ENCODE measurements at regions not wholly inside any gene's neighbourhood (a gene's known extent, or its start where the extent isn't known, plus 50 kb on each side); places are given as distances from the start of the nearest gene placed in this dataset.

DNA sequence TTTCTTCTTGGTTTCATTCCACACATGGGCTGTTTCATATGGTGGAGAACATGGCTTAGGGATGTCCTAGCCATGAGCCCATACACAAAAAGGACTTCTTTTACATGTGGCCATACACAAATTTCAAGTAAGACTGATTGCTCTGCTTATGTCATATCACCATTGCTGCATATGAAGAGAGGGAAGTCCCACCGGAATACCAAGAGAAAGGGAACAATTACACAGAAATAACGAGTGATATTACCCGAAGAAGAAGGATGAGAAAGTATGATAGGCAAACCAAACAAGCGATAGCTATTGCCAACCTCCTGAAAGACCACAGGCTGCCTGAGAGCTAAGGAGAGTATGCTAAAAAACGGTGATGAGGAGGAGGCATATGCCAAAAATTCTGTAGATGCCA is 70.5 kb upstream of the TNFRSF21 start (continued):
- TF ChIP-seq, protein P1, sequence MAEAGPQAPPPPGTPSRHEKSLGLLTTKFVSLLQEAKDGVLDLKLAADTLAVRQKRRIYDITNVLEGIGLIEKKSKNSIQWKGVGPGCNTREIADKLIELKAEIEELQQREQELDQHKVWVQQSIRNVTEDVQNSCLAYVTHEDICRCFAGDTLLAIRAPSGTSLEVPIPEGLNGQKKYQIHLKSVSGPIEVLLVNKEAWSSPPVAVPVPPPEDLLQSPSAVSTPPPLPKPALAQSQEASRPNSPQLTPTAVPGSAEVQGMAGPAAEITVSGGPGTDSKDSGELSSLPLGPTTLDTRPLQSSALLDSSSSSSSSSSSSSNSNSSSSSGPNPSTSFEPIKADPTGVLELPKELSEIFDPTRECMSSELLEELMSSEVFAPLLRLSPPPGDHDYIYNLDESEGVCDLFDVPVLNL (IDR thresholded peaks at IDR 0.05; ENCODE audit: low read depth, low read length) = no peak
- TF ChIP-seq TCF3 (IDR thresholded peaks at IDR 0.05; ENCODE audit: borderline replicate concordance, insufficient read depth, low read depth, low read length) (no peak), RFX5 (IDR thresholded peaks at IDR 0.05; ENCODE audit: low read depth, low read length) (no peak), CBFB (IDR thresholded peaks at IDR 0.05; ENCODE audit: low read depth) (no peak), RCOR1 (conservative IDR thresholded peaks at IDR 0.05; ENCODE audit: low read depth, low read length) (no peak)
- TF ChIP-seq, protein P2, sequence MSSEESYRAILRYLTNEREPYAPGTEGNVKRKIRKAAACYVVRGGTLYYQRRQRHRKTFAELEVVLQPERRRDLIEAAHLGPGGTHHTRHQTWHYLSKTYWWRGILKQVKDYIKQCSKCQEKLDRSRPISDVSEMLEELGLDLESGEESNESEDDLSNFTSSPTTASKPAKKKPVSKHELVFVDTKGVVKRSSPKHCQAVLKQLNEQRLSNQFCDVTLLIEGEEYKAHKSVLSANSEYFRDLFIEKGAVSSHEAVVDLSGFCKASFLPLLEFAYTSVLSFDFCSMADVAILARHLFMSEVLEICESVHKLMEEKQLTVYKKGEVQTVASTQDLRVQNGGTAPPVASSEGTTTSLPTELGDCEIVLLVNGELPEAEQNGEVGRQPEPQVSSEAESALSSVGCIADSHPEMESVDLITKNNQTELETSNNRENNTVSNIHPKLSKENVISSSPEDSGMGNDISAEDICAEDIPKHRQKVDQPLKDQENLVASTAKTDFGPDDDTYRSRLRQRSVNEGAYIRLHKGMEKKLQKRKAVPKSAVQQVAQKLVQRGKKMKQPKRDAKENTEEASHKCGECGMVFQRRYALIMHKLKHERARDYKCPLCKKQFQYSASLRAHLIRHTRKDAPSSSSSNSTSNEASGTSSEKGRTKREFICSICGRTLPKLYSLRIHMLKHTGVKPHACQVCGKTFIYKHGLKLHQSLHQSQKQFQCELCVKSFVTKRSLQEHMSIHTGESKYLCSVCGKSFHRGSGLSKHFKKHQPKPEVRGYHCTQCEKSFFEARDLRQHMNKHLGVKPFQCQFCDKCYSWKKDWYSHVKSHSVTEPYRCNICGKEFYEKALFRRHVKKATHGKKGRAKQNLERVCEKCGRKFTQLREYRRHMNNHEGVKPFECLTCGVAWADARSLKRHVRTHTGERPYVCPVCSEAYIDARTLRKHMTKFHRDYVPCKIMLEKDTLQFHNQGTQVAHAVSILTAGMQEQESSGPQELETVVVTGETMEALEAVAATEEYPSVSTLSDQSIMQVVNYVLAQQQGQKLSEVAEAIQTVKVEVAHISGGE (CRISPR knock-in tag; IDR thresholded peaks at IDR 0.05) = no peak
- TF ChIP-seq, protein P3, sequence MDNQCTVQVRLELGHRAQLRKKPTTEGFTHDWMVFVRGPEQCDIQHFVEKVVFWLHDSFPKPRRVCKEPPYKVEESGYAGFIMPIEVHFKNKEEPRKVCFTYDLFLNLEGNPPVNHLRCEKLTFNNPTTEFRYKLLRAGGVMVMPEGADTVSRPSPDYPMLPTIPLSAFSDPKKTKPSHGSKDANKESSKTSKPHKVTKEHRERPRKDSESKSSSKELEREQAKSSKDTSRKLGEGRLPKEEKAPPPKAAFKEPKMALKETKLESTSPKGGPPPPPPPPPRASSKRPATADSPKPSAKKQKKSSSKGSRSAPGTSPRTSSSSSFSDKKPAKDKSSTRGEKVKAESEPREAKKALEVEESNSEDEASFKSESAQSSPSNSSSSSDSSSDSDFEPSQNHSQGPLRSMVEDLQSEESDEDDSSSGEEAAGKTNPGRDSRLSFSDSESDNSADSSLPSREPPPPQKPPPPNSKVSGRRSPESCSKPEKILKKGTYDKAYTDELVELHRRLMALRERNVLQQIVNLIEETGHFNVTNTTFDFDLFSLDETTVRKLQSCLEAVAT (IDR thresholded peaks at IDR 0.05) = no peak
